ENCODE measurements at regions not wholly inside any gene's neighbourhood (a gene's known extent, or its start where the extent isn't known, plus 50 kb on each side); places are given as distances from the start of the nearest gene placed in this dataset.

DNA sequence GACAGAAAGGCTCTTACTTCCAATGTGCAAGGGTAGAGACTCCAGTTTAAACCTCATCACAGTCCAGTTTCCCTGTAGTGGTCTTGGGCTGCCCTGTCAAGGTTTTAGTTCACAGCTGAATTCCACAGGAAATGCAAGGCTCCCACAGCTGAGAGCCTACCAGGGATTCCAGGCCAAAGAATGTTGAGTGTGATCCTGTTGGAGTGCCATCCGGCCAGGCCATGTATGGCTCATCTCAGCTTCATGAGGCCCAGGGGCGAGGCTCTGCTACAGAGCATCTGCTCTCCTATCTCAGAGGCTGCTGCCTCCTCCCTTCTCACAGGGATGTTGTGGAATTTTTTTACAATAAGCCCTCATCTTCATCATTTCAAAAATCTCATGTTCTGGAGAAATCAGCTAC, 239.8 kb upstream of the CCL2 start:
- ChIA-PET POLR2A (no interaction called here), CTCF (ENCODE audit: low intra/inter-chr PET ratio, low total read pairs) (no interaction called here)
- Histone ChIP-seq H3K27ac (ENCODE audit: extremely low read length, insufficient read depth, low read length) (no peak overlapping the region), H3K9me3 (ENCODE audit: low read length) (no peaks in the 10 kb centered on the region; the same call in 1 of the 2 replicates), H2AFZ (ENCODE audit: low read length) (no peak overlapping the region), H3K4me2 (ENCODE audit: low read depth, low read length) (no peak overlapping the region), H3K36me3 (replicated peaks in 1 of 2; ENCODE audit: control insufficient read depth in 1 of 2, insufficient read depth in 2 of 2, low read length in 2 of 2) (no peaks in the 10 kb centered on the region), H3K27me3 (ENCODE audit: control insufficient read depth in 1 of 2, insufficient read depth in 2 of 2, low read length in 2 of 2) (no peaks in the 10 kb centered on the region), H3K4me3 (replicated peaks in 1 of 3; ENCODE audit: insufficient read depth in 1 of 3, low read depth in 2 of 3, low read length in 3 of 3) (no peak overlapping the region), H4K20me1 (ENCODE audit: insufficient read depth, low read length) (no peaks in the 10 kb centered on the region), H3K79me2 (ENCODE audit: insufficient read depth, low read length) (no peaks in the 10 kb centered on the region), H3K9ac (ENCODE audit: insufficient read depth, low read depth, low read length) (no peak overlapping the region), H3K4me1 (ENCODE audit: insufficient read depth, low read length) (no peaks in the 10 kb centered on the region)
- intact Hi-C loops (cut with micrococcal nuclease; ENCODE audit: unreplicated experiment) (no loop called here), in situ Hi-C loops (cut with HindIII; ENCODE audit: extremely low pct_ligation_motif_present, low pct_unique_long_range_greater_than_20kb) (no loop called here)
- no CpG with 5 or more reads among the region's 2 CpGs for WGBS (ENCODE audit: low lambda C conversion rate)
- DNase-seq (ENCODE audit: low spot score) (no peak), ATAC-seq (no peak), FAIRE-seq (no peak)
- no TSS peak for BruUV-seq (replicated peaks)
- no peak for TF ChIP-seq SMARCE1 (IDR thresholded peaks at IDR 0.05; ENCODE audit: borderline replicate concordance)
- TF ChIP-seq, protein P1, sequence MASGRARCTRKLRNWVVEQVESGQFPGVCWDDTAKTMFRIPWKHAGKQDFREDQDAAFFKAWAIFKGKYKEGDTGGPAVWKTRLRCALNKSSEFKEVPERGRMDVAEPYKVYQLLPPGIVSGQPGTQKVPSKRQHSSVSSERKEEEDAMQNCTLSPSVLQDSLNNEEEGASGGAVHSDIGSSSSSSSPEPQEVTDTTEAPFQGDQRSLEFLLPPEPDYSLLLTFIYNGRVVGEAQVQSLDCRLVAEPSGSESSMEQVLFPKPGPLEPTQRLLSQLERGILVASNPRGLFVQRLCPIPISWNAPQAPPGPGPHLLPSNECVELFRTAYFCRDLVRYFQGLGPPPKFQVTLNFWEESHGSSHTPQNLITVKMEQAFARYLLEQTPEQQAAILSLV (CRISPR knock-in tag; IDR thresholded peaks at IDR 0.05; ENCODE audit: borderline replicate concordance): no peak
- TF ChIP-seq, protein P2, sequence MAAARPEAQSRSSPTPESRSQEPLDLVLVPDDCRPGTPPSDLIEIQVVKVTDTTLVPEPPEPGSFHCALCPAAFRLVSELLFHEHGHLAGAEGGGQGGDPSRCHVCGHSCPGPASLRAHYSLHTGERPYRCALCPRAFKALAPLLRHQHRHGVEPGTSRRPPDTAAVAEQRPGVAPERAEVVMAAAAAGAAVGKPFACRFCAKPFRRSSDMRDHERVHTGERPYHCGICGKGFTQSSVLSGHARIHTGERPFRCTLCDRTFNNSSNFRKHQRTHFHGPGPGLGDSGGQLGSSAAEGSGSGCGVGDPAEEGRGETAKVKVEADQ (CRISPR knock-in tag; IDR thresholded peaks at IDR 0.05; ENCODE audit: borderline replicate concordance): no peak
- TF ChIP-seq ZSCAN12 (CRISPR knock-in tag; IDR thresholded peaks at IDR 0.05): no peak
- no peak for TF ChIP-seq SATB2 (CRISPR knock-in tag; IDR thresholded peaks at IDR 0.05)
- TF ChIP-seq, protein P3, sequence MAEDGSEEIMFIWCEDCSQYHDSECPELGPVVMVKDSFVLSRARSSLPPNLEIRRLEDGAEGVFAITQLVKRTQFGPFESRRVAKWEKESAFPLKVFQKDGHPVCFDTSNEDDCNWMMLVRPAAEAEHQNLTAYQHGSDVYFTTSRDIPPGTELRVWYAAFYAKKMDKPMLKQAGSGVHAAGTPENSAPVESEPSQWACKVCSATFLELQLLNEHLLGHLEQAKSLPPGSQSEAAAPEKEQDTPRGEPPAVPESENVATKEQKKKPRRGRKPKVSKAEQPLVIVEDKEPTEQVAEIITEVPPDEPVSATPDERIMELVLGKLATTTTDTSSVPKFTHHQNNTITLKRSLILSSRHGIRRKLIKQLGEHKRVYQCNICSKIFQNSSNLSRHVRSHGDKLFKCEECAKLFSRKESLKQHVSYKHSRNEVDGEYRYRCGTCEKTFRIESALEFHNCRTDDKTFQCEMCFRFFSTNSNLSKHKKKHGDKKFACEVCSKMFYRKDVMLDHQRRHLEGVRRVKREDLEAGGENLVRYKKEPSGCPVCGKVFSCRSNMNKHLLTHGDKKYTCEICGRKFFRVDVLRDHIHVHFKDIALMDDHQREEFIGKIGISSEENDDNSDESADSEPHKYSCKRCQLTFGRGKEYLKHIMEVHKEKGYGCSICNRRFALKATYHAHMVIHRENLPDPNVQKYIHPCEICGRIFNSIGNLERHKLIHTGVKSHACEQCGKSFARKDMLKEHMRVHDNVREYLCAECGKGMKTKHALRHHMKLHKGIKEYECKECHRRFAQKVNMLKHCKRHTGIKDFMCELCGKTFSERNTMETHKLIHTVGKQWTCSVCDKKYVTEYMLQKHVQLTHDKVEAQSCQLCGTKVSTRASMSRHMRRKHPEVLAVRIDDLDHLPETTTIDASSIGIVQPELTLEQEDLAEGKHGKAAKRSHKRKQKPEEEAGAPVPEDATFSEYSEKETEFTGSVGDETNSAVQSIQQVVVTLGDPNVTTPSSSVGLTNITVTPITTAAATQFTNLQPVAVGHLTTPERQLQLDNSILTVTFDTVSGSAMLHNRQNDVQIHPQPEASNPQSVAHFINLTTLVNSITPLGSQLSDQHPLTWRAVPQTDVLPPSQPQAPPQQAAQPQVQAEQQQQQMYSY (CRISPR knock-in tag; IDR thresholded peaks at IDR 0.05): no peak
- TF ChIP-seq, protein P4, sequence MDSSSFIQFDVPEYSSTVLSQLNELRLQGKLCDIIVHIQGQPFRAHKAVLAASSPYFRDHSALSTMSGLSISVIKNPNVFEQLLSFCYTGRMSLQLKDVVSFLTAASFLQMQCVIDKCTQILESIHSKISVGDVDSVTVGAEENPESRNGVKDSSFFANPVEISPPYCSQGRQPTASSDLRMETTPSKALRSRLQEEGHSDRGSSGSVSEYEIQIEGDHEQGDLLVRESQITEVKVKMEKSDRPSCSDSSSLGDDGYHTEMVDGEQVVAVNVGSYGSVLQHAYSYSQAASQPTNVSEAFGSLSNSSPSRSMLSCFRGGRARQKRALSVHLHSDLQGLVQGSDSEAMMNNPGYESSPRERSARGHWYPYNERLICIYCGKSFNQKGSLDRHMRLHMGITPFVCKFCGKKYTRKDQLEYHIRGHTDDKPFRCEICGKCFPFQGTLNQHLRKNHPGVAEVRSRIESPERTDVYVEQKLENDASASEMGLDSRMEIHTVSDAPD (CRISPR knock-in tag; IDR thresholded peaks at IDR 0.05): no peak
- TF ChIP-seq ZNF333 (CRISPR knock-in tag; IDR thresholded peaks at IDR 0.05; ENCODE audit: borderline replicate concordance): no peak
- TF ChIP-seq CBX1 (IDR thresholded peaks at IDR 0.05; ENCODE audit: low read depth): no peak
- no peak for TF ChIP-seq KDM2A (CRISPR knock-in tag; IDR thresholded peaks at IDR 0.05; ENCODE audit: borderline replicate concordance, low read depth)
- TF ChIP-seq, protein P5, sequence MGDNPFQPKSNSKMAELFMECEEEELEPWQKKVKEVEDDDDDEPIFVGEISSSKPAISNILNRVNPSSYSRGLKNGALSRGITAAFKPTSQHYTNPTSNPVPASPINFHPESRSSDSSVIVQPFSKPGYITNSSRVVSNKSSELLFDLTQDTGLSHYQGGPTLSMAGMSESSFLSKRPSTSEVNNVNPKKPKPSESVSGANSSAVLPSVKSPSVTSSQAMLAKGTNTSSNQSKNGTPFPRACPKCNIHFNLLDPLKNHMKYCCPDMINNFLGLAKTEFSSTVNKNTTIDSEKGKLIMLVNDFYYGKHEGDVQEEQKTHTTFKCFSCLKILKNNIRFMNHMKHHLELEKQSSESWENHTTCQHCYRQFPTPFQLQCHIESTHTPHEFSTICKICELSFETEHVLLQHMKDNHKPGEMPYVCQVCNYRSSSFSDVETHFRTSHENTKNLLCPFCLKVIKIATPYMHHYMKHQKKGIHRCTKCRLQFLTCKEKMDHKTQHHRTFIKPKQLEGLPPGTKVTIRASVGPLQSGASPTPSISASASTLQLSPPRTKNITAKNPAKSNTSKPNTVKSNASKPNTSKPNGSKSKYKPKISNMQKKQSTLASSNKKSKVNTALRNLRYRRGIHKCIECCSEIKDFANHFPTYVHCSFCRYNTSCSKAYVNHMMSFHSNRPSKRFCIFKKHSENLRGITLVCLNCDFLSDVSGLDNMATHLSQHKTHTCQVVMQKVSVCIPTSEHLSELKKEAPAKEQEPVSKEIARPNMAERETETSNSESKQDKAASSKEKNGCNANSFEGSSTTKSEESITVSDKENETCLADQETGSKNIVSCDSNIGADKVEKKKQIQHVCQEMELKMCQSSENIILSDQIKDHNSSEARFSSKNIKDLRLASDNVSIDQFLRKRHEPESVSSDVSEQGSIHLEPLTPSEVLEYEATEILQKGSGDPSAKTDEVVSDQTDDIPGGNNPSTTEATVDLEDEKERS (CRISPR knock-in tag; IDR thresholded peaks at IDR 0.05): no peak
- TF ChIP-seq ZNF543 (CRISPR knock-in tag; IDR thresholded peaks at IDR 0.05): no peak
- TF ChIP-seq NONO (IDR thresholded peaks at IDR 0.05): no peak
- no peak for TF ChIP-seq NONO (CRISPR knock-in tag; conservative IDR thresholded peaks at IDR 0.05)
- no peak for TF ChIP-seq NFE2 (CRISPR knock-in tag; IDR thresholded peaks at IDR 0.05)

All from HepG2 (cell line).